GM21515 (cell line): ENCODE measurements at regions not wholly inside any gene's neighbourhood (a gene's known extent, or its start where the extent isn't known, plus 50 kb on each side); places are given as distances from the start of the nearest gene placed in this dataset.
"Not testable (repeated sequence)": the region's sequence is repeated elsewhere in the genome, so short reads cannot be mapped to it uniquely, and the experiment has no call there.

ENCODE experiments used
- ATAC-seq: cut with Tn5 transposase; IDR thresholded peaks from one replicate; pipeline ENCODE4 v1.9.1; 2021; ENCODE audit not compliant: unreplicated experiment

DNA sequence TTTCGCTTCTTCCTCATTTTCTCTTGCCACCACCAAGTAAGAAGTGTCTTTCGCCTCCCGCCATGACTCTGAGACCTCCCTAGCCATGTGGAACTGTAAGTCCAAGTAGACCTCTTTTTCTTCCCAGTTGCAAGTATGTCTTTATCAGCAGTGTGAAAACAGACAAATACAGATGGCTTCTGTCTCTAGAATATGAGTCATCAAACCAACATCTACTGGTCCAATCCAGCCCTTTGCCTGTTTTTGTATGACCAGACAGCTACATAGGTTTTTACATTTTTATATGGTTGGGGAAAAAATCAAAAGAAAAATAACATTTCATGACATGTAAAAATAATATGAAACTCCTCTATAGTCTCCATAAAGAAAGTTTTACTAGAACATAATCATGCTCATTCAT lies 118.7 kb upstream of the PTPRG start:
- ATAC-seq: no peak

DNA sequence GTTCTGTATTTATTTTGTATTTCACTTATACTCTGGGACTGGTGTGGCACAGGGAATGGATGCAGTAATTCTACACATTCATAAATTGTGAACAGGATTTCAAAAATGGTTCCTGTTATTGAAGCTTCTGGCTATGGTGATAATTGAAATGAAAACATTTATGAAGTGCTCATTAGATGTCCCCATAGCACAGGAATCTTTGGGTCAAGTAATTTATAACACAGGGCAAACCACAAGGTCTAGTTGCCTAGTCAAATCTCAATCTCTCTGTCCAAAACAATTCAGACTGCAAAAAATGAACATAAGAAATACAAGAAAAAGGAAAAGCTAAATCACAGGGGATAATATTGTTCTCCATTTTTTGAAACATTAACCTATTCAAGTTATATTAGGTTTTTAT lies 117.5 kb upstream of the PTPRG start:
- ATAC-seq: no peak

DNA sequence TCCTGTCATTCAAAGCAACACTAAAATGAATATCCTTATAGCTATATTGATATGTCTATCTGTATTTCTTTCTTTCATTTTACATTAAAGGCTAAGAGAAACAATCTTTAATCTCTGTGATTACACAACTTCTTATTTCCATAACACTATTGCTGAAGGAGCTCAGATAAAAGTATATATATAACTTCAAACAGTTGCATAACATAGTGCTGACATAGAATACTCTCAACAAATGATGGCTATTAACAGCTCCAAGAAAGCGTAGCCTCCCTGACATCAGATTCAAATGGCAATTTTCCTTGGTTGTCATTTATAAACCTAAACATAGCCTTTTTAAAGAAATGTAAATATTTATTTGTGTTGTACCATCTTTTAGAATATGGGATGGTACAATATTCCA lies 116.6 kb upstream of the PTPRG start:
- no peak for ATAC-seq

DNA sequence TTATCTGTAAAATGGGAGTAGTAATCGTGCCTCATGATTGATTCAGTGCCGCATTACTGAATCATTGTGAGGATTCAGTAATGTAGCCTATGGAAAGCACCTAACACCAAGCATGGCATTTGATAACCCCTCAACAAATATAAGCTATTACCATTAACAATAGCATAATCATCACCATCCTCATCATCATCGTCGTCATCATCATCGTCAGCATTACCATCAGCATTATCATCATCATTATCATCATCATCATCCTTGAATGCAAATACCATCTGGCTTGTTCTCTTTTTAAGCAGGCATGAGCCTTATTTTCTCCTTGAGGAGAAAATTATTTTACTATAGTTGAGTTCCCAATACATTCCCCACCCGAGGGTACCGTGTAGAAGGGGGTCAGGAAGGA lies 115.4 kb upstream of the PTPRG start:
- no peak for ATAC-seq

DNA sequence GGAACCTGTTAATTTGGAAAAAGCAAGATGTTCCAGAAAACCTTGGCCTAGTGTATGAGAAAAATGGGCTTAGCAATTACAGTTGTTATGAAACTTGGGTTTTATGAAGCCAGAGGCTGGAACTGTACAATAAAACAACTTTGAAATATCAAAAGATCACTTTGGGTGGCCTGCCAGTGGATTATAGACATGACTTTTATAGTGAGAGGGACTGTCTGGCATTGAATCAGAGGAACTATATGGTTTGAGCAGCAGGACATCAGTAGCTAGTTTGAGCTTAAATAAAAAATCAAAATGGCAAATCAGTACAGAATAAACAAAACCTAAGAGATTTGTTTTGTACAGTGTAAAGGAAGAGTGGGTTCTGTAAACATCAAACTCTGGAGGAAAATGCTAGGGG lies 115.0 kb upstream of the PTPRG start:
- ATAC-seq: no peak

DNA sequence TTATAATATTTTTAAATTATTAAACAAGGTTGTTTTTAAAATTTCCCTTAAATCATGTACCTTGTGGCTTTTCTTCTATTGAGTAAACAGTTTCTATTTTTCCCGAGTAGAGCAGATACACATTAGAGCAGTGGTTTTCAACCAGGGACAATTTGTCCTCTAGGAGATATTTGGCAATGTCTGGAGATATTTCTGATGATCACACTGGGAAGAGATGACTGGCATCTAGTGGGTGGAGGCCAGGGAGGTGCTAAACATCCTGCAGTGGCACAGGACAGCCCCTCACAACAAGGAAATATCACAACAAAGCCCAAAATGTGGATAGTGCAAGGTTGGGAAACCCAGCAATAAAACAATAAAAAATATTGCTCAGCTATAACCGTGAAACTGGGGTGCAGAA lies 113.0 kb upstream of the PTPRG start:
- no peak for ATAC-seq

DNA sequence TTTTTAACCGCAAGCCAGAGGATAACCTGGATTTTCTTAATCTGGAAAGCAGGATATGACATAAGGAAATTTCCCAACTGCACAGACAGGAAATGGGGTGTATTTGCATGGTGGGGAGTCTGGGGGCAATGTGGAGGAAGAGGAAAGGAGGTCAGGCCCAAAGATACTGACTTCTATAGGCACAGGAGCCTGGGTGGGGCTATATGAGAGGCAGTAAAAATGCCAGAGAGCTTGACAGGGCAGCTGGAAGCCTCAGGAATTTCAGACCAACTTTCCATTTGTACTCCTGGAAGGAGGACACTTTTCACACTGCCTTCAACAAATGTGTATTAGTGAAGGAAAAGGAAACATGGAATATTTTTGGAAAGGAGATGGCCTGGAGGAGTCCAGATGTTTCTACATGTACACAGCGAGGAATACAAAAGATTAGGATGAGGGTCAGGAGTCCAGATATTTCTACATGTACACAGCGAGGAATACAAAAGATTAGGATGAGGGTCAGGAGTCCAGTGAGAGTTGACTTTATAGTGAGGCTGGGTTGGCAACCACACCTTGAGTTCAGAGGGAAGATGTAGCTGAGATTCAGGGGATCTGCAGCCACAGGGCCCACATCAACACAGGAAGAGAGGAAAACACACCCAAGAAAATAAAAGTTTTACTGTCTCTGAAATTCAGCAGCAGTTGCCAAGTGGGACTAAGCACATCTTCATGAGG lies 111.9 kb upstream of the PTPRG start:
- no peak for ATAC-seq

DNA sequence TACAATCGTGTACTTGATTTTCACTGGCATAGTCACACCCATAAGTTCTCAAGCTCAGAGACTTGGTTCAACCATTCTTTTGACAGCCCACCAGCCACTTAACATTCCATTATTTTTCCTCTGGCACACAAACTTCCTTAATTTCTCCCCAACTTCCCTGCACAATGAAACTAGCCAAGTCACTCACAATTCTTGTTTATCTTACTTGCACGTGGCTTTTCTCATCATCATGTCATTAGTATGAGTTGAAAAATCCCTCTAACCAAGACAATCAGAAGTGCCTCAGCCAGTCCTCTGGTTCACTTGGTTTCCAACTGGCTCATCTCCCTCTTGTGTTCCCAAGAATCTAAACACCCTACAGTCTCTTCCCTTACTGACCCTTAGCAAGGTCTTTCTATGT lies 110.5 kb upstream of the PTPRG start:
- ATAC-seq: no peak

DNA sequence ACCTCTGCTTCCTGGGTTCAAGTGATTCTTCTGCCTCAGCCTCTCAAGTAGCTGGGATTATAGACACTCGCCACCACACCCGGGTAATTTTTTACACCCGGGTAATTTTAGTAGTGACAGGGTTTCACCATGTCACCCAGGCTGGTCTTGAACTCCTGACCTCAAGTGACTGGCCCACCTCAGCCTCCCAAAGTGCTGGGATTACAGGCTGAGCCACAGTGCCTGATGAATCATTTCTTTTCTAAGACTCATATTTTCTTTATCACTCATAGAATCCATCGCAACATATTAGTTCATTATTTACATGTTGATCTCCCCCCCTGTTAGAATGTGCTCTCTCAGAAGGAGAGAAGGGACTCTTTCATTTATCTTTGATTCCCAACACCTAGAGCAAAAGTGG lies 109.5 kb upstream of the PTPRG start:
- ATAC-seq: no peak

DNA sequence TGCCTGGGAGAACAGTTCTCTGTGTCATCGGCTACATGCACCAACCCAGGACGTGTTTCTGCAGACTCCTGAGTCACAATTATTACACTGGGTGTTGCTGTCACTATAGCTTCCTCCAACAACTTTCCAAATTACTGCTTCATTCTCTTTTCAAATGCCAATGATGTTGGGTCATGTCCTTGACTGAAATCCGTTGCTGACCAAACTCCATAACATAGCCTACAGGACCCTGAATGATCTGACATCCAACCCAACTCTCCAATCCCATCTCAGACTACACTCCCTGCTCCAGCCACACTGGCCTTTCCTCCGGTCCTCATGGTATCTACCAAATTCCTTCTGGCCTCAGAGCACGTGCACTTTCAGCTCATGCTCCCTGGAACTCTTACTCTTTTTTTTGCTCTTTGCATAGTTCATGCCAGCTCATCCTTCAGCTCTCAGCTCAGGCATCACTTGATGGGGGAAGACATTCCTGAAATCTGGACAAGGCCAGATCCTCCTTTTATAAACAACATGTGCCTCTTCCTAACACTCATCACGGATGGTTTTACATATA lies 108.8 kb upstream of the PTPRG start:
- no peak for ATAC-seq

DNA sequence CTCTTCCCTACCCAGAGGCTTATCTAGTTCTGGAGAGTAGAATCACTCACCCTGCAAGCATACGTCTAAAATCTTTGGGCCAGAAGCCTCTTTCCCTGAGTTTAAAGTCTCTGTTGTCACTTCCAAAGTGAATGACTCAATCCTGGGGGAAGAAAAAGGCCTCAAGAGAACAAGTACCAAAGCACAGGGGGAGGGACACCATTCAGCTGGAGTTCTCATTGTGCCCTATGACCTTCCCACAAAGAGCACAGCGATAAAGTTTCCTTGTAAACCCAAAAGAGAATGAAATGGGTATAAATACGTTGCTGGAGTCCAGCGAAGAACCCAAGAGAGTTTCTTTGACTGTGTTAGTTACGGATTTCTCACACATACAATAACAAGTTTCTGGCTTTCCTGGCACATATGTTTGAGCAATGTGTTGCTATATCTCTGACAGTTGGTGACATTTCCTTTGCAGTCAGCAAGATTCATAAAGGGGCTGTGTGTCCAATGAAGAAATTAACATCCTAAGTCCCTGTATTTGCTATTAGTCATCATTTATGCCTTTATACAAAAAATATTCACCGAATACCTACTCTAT lies 107.3 kb upstream of the PTPRG start:
- ATAC-seq: no peak

DNA sequence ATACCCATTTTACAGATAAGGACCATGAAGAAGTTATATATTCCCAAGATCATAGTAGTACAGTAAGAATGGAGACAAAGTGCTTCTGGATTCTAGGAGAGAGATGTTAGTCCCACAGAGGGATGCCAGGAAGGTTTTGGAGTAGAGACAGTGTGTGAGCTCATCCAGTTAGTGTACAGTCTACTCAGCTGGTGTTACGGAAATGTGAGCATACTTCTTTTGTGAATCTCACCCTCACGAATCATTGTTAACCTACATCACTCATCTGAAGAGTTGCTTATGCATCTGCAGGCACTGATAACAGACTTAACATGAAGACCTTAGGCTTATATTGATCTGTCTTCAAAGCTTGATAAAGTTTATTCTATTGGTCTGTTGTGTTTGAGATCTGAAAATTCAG lies 106.6 kb upstream of the PTPRG start:
- ATAC-seq: no peak

DNA sequence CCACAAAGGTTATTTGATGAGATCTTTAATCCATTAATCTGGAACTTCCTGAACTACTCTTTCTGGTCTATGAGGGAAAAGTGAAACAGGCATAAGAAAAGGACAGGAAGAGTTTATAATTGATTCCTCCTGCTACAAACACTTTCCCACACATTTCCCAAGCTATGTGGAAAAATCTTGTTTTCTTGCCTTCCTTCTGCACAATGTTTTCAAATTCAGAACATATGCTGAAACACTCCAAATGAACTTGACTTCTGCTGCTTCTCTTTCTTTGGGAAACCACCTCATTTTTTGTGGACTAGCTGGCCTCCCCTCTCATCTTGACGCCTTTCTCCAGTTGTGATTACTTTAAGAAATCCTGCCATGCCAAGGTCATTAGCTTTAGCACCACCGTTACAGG lies 100.7 kb upstream of the PTPRG start:
- no peak for ATAC-seq

DNA sequence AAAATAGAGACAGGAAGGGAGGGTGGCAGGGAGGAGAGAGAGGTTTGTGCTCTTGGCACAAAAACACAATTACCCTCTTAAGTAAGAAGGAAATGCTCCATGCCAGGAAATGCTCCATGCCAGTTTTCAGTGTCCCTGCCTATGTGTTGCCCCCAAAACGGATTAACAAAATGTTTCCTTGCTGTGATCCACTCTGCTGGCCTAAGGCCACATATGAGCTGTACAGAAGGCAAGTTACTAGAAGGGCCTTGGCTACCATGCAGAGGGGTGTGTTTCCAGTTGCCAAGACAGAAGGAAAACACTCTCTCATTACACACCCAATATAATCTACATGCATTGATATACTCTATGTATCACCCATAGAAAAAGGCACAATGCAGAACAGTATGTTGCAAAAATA lies 98.2 kb upstream of the PTPRG start:
- no peak for ATAC-seq

DNA sequence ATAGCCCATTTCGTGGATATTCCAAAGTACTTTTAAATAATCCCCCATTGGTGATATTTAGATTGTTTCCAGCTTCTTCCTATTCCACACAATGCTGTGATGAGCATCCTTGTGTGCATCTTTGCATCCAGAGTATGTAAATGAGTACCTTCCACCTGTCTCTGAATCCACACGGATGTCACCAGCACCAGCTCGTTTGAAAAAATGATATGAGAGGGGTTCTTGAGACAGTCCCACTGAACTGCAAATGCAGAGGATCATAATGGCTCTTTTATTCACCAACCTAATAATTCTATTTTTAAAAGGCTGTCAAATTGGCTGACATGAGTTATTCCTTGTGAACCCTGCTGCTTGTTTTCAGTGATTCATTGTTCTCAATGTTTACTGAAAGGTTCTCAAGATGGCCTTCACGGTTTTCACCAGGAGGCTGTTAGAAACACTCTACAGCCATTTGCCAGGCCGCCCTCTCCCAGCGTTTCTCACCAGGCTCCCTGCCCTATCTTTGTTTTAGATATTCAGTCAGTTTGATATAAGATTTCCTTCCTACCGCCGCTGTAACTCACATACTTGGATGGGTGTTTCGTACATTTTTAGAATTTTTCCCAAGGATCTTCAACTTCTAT lies 96.7 kb upstream of the PTPRG start:
- no peak for ATAC-seq

DNA sequence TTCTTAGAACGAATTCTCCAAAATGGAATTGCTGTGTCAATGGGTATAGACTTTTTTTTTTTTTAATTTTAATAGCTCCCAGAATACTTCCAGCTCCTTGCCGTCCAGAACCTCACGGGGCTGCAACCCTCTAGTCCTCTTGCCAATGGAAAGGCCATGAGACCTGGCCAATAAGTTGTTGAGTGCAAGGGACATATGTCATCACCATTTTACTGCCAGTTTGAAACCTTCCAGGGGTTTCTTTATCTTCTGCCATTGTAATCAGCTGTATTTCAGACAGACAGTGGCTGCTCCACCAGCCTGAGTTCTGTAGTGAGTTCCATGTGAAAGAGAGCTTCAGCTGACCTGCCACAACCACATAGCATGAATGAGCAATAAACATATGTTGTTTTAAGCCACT lies 95.0 kb upstream of the PTPRG start:
- no peak for ATAC-seq

DNA sequence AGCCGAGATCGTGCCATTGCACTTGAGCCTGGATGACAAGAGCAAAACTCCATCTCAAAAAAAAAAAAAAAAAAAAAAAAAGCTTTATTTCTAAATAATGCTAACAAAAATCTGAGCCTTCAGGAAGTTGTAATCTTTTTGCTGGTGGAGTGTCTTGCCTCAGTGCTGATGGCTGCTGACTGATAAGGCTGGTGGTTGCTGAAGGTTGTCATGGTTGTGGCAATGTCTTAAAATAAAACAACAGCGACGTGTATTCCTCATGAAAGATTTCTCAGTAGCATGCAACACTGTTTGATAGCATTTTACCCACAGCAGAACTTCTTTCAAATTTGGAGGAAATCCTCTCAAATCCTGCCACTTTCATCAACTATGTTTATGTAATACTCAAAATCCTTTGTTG lies 77.4 kb upstream of the PTPRG start:
- no peak for ATAC-seq

DNA sequence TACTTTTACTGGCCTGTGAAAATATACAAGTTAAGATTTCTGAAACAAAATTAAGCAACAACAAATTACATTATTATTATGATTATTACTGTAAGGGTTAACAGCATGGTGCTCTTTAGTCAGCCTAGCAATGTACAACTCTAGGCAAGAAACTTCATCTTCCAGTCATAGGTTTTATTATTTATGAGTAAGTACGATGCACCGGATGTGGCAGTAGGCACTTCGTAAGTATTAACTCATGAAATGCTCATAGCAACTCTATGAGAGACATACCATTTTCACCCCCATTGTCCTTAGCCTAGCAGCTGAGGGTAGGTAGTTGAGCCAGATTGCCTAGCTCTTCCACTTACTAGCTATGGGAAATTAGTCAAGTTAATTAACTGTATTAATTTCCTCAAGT lies 68.0 kb upstream of the PTPRG start:
- ATAC-seq: no peak

DNA sequence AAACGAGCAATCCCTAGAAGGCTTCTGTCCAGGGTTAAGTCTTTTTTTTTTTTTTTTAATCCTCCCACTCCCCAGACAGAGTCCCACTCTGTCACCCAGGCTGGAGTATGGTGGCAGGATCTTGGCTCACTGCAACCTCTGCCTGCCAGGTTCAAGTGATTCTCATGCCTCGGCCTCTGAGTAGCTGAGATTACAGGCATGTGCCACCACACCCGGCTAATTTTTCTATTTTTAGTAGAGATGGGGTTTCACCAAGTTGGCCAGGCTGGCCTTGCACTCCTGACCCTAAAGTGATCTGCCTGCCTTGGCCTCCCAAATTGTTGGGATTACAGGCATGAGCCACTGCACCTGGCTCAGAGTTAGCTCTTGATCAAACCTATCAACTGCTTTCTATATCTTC lies 67.1 kb upstream of the PTPRG start:
- not testable (repeated sequence) for ATAC-seq

DNA sequence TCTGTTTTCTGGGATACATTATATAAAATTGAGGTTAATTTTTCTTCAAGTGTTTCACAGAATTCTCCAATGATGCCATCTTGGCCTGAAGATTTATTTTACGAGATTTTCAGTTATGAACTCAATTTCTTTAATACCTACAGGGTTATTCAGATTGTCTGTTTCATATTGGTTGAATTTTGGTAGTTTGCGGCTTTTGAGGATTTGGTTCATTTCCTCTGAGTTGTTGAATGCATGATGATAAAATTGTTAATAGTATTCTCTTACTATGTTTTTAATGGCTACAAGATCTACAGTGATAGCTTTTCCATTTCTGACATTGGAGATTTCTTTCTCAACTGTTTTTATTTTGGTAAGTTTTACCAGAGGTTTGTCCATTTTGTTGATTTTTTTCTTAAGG lies 63.9 kb upstream of the PTPRG start:
- no peak for ATAC-seq

DNA sequence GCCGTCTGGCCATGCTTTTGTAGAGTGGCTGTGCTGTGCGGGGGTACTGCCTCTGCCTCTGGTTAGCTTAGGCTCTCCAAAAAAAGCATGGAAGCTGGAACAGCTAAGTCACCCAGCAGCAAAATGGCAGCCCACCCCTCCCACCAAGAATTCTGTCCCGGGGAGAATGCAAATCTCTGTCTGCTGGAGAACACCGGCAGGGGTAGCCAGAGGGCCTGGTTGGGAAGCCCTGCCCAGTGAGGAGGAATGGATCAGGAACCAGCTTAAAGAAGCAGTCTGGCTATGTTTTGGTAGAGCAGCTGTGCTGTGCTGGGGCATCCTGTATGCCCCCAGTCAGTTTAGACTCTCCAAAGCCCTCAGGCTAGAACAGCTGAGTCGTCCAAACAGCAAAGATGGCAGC lies 56.2 kb upstream of the PTPRG start:
- ATAC-seq: no peak

DNA sequence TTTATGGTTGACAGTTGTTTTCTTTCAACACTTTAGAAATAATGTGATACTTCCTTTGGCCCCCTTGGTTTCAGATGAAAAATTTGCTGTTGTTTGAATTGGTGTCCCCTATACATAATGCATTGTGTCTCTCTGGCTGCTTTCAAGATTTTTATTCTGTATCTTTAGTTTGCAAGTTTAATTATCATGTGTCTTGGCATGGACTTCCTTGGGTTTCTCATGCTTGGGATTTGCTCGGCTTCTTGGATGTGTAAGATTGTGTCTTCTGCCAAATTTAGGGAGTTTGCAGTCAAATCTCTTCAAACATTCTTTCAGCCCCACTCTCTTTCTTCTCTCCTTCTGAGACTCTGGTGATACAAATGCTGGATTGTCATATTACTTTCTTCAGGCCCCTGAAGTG lies 53.4 kb upstream of the PTPRG start:
- no peak for ATAC-seq
